ENCODE measurements at regions not wholly inside any gene's neighbourhood (a gene's known extent, or its start where the extent isn't known, plus 50 kb on each side); places are given as distances from the start of the nearest gene placed in this dataset.

DNA sequence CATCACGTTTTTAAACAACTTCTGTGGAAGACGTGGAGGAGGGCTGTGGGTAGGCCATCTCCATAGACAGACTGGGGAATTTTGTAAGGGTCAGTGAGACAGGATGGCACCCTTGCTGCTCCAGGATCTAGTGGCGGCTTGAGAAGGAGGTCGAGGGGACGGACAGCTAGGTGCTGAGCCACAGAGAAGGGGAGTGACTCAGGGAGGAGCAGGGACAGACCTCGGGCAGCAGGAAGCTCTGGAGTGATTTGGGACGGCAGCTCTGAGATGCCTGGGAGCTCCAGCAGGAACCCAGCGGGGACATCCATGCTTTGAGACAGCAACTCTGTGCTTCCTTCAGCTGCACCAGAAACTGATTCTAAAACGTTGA is 169.1 kb upstream of the SOX1 start:
- no peak overlapping the region for H3K4me3 ChIP-seq
- no peaks in the 10 kb centered on the region for H3K27me3 ChIP-seq (replicated peaks in 1 of 2; ENCODE audit: control insufficient read depth in 2 of 2, insufficient read depth in 2 of 2, low read length in 1 of 2)
- POLR2A ChIA-PET, result no interaction called here
- TF ChIP-seq, protein P1, sequence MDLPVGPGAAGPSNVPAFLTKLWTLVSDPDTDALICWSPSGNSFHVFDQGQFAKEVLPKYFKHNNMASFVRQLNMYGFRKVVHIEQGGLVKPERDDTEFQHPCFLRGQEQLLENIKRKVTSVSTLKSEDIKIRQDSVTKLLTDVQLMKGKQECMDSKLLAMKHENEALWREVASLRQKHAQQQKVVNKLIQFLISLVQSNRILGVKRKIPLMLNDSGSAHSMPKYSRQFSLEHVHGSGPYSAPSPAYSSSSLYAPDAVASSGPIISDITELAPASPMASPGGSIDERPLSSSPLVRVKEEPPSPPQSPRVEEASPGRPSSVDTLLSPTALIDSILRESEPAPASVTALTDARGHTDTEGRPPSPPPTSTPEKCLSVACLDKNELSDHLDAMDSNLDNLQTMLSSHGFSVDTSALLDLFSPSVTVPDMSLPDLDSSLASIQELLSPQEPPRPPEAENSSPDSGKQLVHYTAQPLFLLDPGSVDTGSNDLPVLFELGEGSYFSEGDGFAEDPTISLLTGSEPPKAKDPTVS (IDR thresholded peaks at IDR 0.05; ENCODE audit: low read depth, low read length), result no peak
- TF ChIP-seq, protein P2, sequence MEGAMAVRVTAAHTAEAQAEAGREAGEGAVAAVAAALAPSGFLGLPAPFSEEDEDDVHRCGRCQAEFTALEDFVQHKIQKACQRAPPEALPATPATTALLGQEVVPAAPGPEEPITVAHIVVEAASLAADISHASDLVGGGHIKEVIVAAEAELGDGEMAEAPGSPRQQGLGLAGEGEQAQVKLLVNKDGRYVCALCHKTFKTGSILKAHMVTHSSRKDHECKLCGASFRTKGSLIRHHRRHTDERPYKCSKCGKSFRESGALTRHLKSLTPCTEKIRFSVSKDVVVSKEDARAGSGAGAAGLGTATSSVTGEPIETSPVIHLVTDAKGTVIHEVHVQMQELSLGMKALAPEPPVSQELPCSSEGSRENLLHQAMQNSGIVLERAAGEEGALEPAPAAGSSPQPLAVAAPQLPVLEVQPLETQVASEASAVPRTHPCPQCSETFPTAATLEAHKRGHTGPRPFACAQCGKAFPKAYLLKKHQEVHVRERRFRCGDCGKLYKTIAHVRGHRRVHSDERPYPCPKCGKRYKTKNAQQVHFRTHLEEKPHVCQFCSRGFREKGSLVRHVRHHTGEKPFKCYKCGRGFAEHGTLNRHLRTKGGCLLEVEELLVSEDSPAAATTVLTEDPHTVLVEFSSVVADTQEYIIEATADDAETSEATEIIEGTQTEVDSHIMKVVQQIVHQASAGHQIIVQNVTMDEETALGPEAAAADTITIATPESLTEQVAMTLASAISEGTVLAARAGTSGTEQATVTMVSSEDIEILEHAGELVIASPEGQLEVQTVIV (IDR thresholded peaks at IDR 0.05; ENCODE audit: borderline replicate concordance, partially characterized antibody), result no peak
- TF ChIP-seq CREM (IDR thresholded peaks at IDR 0.05; ENCODE audit: low read depth) (no peak), ESRRA (IDR thresholded peaks at IDR 0.05; ENCODE audit: low read length) (no peak)
- TF ChIP-seq, protein P3, sequence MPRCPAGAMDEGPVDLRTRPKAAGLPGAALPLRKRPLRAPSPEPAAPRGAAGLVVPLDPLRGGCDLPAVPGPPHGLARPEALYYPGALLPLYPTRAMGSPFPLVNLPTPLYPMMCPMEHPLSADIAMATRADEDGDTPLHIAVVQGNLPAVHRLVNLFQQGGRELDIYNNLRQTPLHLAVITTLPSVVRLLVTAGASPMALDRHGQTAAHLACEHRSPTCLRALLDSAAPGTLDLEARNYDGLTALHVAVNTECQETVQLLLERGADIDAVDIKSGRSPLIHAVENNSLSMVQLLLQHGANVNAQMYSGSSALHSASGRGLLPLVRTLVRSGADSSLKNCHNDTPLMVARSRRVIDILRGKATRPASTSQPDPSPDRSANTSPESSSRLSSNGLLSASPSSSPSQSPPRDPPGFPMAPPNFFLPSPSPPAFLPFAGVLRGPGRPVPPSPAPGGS (IDR thresholded peaks at IDR 0.05; ENCODE audit: borderline replicate concordance, insufficient read depth, low read depth, low read length, poor library complexity, severe bottlenecking), result no peak
- TF ChIP-seq, protein P4, sequence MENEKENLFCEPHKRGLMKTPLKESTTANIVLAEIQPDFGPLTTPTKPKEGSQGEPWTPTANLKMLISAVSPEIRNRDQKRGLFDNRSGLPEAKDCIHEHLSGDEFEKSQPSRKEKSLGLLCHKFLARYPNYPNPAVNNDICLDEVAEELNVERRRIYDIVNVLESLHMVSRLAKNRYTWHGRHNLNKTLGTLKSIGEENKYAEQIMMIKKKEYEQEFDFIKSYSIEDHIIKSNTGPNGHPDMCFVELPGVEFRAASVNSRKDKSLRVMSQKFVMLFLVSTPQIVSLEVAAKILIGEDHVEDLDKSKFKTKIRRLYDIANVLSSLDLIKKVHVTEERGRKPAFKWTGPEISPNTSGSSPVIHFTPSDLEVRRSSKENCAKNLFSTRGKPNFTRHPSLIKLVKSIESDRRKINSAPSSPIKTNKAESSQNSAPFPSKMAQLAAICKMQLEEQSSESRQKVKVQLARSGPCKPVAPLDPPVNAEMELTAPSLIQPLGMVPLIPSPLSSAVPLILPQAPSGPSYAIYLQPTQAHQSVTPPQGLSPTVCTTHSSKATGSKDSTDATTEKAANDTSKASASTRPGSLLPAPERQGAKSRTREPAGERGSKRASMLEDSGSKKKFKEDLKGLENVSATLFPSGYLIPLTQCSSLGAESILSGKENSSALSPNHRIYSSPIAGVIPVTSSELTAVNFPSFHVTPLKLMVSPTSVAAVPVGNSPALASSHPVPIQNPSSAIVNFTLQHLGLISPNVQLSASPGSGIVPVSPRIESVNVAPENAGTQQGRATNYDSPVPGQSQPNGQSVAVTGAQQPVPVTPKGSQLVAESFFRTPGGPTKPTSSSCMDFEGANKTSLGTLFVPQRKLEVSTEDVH (IDR thresholded peaks at IDR 0.05; ENCODE audit: low read depth, partially characterized antibody), result no peak
- in situ Hi-C loops (cut with MboI), result no loop called here
- CTCF ChIA-PET, result no interaction called here
- ATAC-seq, result no peak
- H3K36me3 ChIP-seq (ENCODE audit: control insufficient read depth in 2 of 2, insufficient read depth in 2 of 2, low read length in 1 of 2), result no peaks in the 10 kb centered on the region
- no peaks in the 10 kb centered on the region; the same call in 2 of the 3 replicates for H3K9me3 ChIP-seq (replicated peaks; ENCODE audit: control insufficient read depth, insufficient read depth, low read length)
- H3K9ac ChIP-seq (ENCODE audit: control insufficient read depth, insufficient read depth, low read length), result no peak overlapping the region
- no peak for DNase-seq (ENCODE audit: low read depth, low spot score)
- FAIRE-seq, result no peak
- H3K79me2 ChIP-seq (ENCODE audit: control insufficient read depth, insufficient read depth, low read length), result no peaks in the 10 kb centered on the region
- BruUV-seq (replicated peaks), result no TSS peak
- 13% methylated on average over 9 of the region's 9 CpGs for WGBS (ENCODE audit: insufficient coverage, insufficient replicate concordance, low lambda C conversion rate, missing lambda C conversion rate)
- intact Hi-C loops (cut with micrococcal nuclease; ENCODE audit: unreplicated experiment), result no loop called here
- H3K4me1 ChIP-seq (ENCODE audit: control insufficient read depth, insufficient read depth, low read length), result no peaks in the 10 kb centered on the region
- H3K4me2 ChIP-seq (ENCODE audit: control insufficient read depth, insufficient read depth), result no peak overlapping the region
- RAD21 ChIA-PET (ENCODE audit: unreplicated experiment), result no interaction called here
- H3K27ac ChIP-seq (ENCODE audit: control insufficient read depth, insufficient read depth), result no peak overlapping the region
- no peaks in the 10 kb centered on the region for H4K20me1 ChIP-seq (ENCODE audit: control insufficient read depth, insufficient read depth)
- no peak overlapping the region for H2AFZ ChIP-seq (ENCODE audit: control insufficient read depth, low read depth, low read length)
- SMC1A ChIA-PET (ENCODE audit: uncharacterized antibody, unreplicated experiment), result no interaction called here

Data from GM12878 (cell line).